LoVo (cell line): ENCODE measurements at regions not wholly inside any gene's neighbourhood (a gene's known extent, or its start where the extent isn't known, plus 50 kb on each side); places are given as distances from the start of the nearest gene placed in this dataset.
A peak's percentile ranks its signal among the peaks of the same experiment; 100 is the strongest.

Experiments
- DNase-seq: peaks from one replicate; pipeline ENCODE4 v3.0.0-alpha.2; 2016; ENCODE audit warnings: low spot score

DNA sequence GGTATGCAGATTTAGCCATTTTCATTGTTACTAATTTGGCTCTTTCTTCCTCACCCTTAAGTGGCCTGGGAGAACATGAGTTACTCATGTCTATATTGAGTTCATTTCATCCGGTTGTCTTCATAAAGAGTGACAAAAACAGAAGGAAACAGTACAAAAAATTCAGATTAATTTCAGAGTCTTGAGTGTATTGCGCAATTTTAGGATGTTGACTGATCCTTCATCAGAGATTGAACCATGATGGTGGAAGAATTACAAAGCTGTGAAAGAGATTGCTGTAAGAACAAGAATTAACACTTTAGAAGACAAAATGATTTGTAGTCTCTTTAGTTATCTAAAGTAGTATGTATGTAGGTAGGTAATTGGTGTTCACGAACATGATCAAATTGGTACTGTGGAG lies 194.0 kb upstream of the PPP1R3A start:
- no peak for DNase-seq

DNA sequence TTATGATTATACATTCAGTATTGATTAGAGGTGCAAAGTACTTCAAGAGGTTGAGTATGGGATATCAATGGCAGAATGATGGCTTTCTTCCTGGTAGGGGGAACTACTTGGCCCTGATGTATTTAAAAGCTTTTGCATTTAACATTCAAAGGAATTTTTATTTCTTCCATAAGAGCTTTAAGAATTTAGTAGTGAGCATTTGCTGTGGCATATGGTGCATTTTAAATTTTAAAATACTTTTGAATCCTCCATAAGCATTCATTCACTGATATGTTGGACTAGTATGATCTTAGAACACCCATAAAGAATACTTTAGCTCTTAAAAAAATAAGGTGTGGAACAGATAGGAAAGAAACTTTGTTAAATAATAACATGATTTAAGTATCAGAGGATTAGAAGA lies 191.9 kb upstream of the PPP1R3A start:
- DNase-seq = no peak

DNA sequence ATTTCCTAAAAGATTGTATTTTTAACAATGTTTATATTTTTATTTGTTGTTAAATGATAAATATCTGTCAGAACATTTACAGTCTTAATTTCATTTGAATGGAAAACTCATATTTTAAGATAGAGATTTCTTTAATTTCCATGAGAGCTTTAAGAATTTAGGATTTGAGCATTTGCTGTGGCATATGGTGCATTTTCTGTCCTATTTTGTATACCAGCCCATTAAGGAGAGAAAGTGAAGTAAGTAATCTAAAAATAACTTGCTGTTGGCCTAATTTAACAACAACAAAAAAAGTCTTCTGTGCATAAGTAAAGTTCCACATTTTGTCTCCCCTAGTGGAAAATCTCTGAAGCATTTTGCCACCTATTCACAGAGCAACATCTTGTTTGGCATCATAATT lies 190.9 kb upstream of the PPP1R3A start:
- no peak for DNase-seq

DNA sequence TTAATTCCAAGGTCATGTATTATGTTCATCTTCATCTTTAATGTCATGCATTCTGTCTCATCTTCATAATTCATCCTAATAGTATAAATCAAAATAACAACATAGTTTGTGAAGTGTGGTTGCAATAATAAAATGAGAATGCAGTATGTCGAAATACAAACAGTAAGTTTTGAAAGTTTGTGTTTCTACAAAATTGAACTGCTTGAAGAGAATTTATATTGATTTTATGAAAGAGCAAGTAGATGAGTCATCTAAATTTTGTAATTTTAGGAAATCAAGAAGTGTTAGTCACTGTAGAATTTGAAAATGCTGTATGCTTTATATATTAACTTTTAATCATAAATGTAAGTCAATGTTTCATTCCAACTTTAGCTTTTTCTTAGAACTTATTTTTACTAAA lies 190.5 kb upstream of the PPP1R3A start:
- no peak for DNase-seq

DNA sequence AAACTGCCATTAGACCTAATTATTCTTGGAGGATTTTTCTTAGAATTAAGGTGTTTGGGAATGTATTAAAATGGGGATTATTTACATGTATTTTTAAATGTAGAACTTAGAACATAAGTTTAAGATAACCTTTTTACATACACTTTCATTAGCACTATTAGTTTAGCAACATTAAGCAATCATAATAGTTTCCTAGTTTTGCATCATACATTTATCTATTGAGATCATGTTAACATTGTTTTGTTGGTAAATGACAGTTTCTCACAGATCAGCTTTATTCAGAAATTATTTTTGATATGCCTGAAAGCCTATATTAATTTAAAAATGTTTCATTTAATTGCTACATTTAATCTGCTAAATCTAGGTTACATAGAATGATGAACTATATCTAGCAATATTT lies 189.7 kb upstream of the PPP1R3A start:
- DNase-seq = no peak

DNA sequence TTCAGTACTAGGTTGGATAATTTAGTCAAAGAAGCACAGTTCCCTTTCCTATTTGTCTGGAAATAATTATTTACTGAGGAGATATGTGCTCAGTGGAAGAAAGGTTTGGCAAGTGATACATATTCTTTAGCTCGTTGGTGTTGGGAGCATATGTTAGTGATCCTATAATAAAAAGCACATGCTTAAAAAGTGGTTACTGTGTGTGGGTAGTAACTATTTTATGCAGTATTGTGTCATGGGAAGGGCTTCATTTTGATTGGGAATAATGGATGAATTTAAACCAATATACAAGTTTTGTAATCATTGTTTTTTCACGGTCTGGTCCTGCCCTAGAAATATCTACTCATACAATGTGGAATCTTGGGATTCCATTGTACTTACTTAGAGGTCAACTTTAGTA lies 188.7 kb upstream of the PPP1R3A start:
- DNase-seq = no peak

DNA sequence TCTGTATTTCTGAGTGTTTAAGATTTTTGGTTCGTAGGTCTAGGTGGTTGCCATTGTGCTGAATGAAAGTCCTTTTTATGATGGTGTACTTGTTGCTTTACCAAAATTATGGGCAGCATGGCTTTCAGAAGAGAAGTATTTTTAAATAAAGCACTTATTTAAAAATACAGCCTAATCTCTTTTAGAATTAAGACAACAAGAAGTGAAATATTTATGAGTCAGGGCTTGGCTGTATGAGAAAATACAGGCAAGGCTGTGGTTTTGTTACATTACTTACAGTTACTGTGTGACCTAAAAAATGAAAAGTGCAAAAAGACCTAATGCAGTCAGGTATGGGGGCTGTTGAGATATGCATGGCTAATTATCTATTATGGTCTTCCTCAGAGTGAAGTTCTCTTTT lies 185.2 kb upstream of the PPP1R3A start:
- DNase-seq = no peak

DNA sequence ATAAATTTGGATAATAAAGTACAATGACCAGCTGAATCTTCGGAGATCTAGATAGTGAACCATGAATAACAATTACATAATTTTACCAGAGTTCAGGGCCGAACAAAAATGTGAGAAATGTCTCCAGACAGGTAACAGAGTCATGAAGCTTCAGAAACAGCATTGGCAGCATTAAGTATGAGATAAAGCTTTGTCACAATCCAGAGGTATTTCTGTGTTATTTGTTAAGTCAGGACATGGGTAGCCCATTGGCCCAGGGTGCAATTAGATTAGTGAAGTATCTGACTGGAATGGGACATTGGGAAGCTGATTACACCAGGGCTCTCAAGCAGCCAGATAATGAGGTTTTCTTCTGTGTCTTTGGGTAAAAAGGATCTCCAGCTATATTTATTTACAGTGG lies 184.2 kb upstream of the PPP1R3A start:
- DNase-seq = no peak

DNA sequence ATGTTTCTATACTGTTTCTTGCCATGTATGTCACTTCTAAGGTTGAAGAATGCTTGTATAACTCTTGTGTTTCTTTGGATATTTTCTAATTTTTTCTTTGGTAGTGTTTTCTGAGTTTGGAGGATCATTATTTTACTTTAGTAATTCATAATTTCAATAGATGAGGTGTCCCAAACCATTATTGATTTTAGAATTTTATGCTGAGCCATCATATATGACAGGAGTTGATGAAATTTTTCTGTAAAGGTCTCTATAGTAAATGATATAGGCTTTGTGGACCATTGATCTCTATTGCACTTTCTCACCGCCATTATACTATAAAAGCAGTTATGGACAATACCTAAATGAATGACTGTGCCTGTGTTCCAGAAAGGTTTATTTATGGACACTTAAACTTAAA lies 183.3 kb upstream of the PPP1R3A start:
- DNase-seq = no peak

DNA sequence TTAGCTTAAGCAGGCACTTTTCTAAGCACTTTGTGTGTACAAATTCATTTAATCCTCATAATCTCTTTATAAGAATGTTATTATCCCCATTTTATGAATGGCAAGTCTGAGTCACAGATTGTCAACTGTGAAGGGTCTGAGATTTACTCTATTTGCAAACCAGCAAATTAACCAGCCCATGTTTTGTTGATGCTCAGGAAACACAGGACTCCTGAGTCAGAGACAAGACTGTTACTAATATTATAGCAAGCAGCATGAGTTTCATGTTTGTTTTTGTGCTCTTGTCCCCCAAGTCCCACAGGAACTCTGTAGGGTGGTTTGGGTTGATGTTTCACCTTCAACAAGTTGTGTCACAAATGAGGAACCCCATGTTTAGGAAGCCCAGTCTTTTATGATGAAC lies 182.0 kb upstream of the PPP1R3A start:
- no peak for DNase-seq

DNA sequence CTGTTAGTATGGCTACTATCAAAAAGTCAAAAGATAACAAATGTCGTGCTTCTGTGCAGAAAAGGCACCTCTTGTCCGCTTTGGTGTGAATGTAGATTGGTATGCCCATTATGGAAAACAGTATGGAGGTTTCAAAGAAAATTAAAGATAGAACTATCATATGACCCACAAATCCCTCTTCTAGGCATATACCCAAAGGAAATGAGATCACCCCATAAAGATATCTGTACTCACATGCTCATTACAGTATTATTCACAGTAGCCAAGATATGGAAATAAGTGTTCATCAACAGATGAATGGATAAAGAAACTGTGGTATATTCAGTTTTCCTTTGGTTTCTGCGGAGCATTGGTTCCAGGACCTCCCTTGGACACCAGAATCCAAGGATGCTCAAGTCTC lies 180.5 kb upstream of the PPP1R3A start:
- no peak for DNase-seq

DNA sequence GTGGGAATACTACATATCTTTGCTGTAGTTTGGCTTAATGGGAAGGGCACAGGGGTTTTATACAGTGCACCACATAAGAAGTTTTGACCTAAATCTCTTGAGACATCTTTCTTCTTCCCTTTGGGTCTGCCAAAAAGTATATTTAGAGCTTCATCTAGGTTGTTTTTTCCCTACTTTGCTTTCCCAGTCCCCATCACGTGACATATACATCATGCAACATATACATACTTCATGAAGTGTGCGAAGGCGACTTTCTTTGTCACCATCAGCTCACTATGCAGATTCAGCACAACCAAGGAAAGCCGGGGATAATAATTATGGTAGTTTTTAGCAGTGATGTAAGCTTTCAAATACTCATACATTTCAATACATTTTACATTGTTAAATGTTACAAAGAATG lies 177.1 kb upstream of the PPP1R3A start:
- DNase-seq = no peak

DNA sequence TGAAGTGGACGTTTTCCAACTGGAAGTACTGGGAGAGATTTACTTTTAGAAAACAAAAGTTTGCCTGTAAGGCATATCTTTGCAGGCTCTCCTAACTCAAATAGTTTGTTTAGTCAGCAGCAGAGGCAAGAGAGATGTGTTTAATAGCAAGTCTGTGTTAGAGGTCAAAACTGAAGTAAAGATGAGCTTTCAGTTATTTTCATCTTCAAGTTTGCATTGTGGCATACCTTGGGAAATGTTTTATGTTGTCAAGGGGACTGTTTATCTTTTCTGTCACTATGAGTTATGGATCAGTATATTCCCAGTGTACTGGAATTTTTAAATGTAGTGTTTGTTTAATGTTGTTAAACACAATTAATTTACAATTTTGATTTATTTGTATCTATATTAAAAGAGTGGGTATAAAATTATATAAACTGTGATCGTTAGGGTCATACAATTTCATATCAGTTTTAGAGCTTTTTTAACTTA lies 169.7 kb upstream of the PPP1R3A start:
- no peak for DNase-seq

DNA sequence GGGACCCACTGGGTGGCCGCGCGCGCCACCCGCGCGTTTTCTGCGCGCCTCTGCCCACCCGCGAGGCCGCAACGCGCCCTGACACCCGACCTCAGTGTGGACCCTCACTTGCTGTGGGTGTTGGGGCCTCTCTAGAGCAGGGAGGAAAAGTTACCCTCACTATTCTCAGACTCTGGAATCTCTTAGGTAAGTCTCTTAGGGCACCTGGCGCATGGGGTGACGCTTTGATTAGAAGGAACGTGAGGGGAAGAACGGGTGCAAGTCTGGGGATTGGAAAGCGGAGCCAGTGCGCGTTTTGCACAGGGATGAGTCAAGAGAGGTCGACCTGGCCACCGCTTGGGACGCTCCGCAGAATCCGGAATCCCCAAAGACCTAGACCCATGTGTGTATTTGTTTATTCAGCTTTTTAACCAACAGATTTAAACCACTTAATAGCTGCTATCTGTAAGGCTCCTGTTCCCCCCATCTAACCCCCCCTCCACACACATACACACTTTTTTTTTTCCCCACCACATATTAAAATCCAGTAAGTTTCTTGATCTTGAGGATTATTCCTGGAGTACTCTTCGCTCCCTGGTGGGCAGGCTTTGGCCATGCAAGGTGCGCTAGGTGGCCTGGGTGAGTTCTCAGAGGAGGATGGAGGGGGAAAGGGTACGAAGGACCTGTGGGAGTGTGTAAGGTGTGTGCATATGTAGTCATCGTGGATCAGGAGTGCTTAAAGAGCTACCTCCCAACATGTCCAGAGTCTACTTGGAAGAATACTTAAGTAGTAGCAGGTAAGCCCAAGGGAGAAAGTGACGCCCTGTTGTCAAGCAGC lies 169.1 kb upstream of the PPP1R3A start:
- peak; percentile 42 for DNase-seq

DNA sequence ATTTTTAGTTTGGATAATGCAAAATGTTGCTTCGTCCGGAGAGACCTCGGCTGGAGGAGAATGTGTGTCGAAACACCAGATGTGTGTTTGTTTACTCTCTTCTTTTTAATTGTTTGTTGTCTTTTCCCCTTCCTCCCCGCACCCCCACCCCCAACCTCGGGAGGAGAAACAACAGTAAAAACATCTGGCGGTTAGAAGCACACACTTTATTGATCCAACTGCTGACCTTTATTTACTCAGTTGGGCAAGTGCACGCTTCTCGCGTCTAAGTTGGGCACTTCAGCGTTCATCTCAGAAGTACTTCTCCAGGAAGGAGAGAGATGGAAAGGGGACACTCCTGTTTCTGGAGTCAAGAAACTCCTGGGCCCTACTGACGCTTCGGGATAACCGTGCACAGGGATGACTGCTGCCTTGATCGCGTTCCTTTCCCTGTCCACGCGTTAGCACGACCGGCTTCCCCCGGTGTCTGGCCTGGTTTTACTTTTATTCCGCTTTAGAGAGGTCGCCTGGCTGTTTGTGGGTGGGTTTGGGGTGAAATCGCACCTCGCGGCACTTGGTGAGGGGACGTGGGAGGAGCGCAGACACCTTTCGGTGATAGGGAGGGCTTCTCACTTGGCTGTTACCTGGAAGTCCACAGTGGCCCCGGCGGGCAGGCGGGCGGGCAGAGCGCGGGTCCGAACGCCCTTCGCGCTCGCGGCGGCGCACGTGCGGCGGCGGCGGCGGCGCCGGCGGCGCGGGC lies 168.3 kb upstream of the PPP1R3A start:
- peak; percentile 42 for DNase-seq

DNA sequence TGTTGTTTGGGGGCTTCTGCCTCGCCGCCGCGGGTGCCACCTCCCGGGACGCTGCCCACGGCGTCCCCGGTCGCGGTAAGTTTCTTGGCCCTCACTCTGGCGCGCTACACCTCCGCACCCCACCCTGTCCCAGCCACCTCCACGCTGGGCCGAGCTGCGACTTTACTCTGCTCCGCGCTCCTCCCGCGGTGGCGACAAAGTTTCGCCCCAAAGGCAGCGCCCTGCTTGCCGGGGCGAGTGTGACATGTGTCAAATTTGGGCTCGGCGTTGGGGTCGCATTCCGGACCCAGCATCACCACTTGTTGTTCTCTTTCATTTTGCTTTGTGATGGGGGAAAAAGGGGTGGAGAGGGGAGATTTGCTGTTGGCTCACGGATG lies 167.7 kb upstream of the PPP1R3A start:
- peak; percentile 36 for DNase-seq

DNA sequence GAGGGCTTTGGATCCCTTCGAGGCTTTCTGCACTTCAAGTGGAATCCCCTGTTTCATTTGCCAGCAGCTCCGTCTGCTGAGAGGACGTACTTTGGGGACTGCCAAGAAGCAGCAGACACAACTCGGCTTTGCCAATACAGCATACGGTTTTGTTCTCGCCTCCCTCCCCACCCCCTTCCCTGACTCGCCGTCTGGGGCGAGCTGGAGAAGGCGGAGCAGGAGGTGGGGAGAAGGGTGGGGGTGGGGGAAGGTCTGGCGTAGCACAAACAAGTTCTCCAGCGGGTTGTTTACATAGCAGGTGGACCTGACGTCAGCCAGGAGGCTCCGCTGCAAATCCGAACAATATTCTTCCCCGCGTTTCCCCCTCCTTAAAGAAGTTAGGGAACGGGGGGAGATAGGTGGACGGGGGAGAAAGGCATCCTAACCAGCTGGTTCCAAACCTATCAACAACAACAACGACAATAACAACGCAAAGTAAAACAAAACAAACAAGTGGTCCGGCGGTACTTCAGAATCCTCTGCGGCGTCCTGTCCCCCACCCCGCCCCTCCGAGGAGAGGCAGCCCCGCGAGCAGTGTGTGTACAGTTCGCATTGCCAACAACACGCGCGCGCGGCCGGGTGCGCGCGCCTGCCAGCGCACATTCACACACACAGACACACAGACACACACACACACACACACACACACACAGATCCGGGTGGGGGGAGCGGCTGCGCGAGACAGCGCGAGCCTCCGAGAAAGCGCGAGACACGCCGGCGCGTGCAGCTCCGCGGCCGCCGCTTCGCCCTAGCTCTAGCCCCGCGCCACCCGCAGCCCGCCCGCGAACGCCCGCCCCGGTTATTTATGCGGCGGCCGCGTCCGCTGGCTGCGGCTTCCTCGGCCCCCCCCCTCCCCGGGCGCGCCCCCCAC lies 167.0 kb upstream of the PPP1R3A start:
- peak; percentile 84 for DNase-seq

DNA sequence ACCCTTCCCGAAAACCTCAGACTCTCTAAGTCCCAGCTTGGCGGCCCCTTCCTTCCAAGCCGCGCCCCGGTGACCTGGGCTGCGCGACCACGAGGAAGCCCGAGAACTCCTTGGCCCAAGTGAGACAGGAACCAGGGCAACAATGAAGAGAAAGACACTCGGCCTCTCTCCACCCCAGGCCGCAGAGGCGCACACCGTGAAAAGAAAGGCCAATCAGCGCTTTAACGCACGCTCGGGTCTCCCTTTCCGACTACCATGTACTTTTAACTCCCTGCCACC lies 166.4 kb upstream of the PPP1R3A start:
- no peak for DNase-seq

DNA sequence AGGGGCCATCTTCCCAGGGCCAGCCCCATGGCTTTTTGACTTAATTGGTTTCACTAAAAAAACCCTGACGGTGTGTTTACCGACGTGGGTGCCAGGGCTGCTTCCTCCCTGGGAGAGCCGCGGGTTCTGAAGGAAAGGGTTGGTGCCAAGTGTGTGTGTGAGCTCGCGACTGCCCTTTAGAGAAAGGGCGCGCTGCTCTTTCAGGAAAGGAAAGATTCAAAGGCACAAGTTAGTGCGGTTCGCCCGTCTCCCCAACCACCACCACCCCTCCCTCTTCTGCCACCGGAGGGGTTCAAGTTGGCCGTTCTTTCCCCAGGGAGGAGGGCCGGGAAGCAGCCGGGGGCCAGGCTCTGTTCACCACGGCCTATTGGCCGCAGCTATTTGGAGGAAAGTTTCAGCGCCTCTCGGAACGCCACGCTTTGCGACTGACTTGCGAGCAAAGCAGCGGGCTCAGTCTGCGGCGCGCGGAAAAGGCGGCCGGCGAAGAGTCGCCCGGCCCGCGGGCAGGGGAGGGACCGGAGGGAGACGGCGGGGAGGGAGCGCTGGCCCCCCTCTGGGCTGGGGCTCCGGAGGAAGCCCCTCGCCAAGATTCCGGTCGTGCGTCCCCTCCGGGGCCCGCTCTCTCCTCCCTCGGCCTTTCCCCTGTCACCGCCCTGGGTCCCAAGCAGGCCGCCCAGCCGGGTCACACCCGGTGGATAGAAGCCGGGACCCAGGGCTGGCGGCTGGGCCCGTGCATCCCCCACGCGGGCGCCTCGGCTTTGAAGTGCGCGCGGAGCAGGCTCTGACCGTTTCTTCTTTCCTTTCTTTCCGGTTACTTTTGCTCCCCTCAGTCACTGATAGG lies 165.9 kb upstream of the PPP1R3A start:
- peak; percentile 46 for DNase-seq

DNA sequence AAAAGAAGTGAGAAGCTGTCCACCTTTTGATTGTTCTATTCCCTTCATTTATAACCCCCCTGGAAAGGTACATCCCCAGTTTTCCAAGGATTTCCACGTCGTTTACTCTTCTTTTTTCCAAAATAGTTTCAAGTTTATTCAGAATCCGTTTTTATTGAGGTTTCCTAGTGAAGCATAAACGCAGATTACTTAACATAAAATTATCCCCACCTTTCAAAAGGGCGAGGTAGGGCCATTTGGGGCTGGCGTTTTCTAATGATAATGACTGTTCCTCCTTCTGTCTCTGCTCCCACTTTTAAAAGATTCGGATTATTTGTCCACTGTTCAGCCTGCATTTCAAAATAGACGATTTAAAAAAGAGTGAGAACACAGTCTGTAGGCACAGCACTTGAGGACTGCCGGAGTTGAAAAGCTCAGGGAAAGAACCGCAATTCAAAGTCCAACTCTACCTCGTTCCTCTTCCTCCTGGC lies 165.2 kb upstream of the PPP1R3A start:
- DNase-seq = no peak

DNA sequence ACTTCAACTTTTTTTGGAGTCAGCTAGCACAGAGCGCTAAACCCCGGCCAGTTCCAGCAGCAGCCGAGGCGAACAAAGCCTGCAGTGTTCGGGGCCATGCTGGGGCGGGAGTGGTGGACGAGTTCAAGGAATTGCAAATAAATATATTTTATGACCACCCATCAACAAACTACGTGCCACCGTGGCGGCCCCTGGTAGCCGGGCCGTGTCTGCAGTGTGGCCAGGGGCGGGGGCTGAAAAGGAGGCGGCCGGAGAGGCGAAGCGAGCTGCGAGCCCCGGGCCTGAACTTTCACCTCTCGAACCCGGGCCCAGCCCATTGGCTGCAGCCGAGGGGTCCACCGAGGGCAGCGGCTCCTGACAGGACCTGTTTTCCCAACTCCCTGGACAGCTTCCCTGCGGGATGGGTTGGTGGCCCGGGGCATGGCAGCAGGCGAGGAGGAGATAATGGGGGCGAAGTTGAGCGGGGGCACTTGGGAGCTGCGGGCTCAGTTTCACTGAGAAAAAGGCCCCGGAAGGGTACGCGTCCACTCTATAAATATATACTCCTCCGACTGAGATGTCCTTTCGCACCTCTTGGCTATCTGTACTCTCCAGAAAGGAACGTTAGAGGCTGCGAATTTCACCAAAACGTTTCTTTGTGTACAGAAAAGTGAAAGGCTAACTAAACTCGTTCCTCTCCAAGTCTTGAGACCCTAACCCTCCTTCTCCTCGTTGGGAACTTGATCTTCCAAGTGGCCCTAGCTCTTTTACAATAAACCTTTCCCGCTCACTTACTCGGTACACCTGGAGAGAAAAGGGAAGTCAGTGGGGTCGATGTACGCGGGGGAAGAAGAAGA lies 164.6 kb upstream of the PPP1R3A start:
- DNase-seq = no peak
